ENCODE measurements at regions not wholly inside any gene's neighbourhood (a gene's known extent, or its start where the extent isn't known, plus 50 kb on each side); places are given as distances from the start of the nearest gene placed in this dataset.

- no peak for DNase-seq (ENCODE audit: low read depth)
Measured at GRCh38 chr2:234601213-234601612, 104.3 kb upstream of the ARL4C start.

- DNase-seq (ENCODE audit: low read depth), result no peak
Measured at GRCh38 chr2:234597576-234597861, 100.6 kb upstream of the ARL4C start.

- no peak for DNase-seq (ENCODE audit: low read depth)
Measured at GRCh38 chr2:234596696-234597575, 100.1 kb upstream of the ARL4C start.

GRCh38 chr2:234595829-234596228 lies 98.9 kb upstream of the ARL4C start:
- no peak for DNase-seq (ENCODE audit: low read depth)

GRCh38 chr2:234594715-234595114 lies 97.8 kb upstream of the ARL4C start:
- DNase-seq (ENCODE audit: low read depth), result no peak

- DNase-seq (ENCODE audit: low read depth), result no peak
Measured at GRCh38 chr2:234593636-234594035, 96.8 kb upstream of the ARL4C start.

- no peak for DNase-seq (ENCODE audit: low read depth)
Measured at GRCh38 chr2:234592541-234592940, 95.7 kb upstream of the ARL4C start.

GRCh38 chr2:234590076-234590475 lies 93.2 kb upstream of the ARL4C start:
- no peak for DNase-seq (ENCODE audit: low read depth)

- DNase-seq (ENCODE audit: low read depth), result no peak
Measured at GRCh38 chr2:234588054-234588430, 91.2 kb upstream of the ARL4C start.

- no peak for DNase-seq (ENCODE audit: low read depth)
Measured at GRCh38 chr2:234587341-234588053, 90.6 kb upstream of the ARL4C start.

- DNase-seq (ENCODE audit: low read depth), result no peak
Measured at GRCh38 chr2:234583331-234583730, 86.5 kb upstream of the ARL4C start.

- no peak for DNase-seq (ENCODE audit: low read depth)
Measured at GRCh38 chr2:234580686-234581085, 83.8 kb upstream of the ARL4C start.

- DNase-seq (ENCODE audit: low read depth), result no peak
Measured at GRCh38 chr2:234579231-234579962, 82.5 kb upstream of the ARL4C start.

- DNase-seq (ENCODE audit: low read depth), result no peak
Measured at GRCh38 chr2:234578389-234578788, 81.5 kb upstream of the ARL4C start.

GRCh38 chr2:234577191-234577590 lies 80.3 kb upstream of the ARL4C start:
- no peak for DNase-seq (ENCODE audit: low read depth)

GRCh38 chr2:234571620-234572407 lies 74.9 kb upstream of the ARL4C start:
- DNase-seq (ENCODE audit: low read depth), result no peak

GRCh38 chr2:234570476-234570875 lies 73.6 kb upstream of the ARL4C start:
- no peak for DNase-seq (ENCODE audit: low read depth)

- DNase-seq (ENCODE audit: low read depth), result no peak
Measured at GRCh38 chr2:234569776-234570430, 73.0 kb upstream of the ARL4C start.

- DNase-seq (ENCODE audit: low read depth), result no peak
Measured at GRCh38 chr2:234566622-234567021, 69.7 kb upstream of the ARL4C start.

- DNase-seq (ENCODE audit: low read depth), result no peak
Measured at GRCh38 chr2:234565842-234566619, 69.2 kb upstream of the ARL4C start.

GRCh38 chr2:234565201-234565600 lies 68.3 kb upstream of the ARL4C start:
- DNase-seq (ENCODE audit: low read depth), result no peak
